ENCODE measurements at regions not wholly inside any gene's neighbourhood (a gene's known extent, or its start where the extent isn't known, plus 50 kb on each side); places are given as distances from the start of the nearest gene placed in this dataset.

DNA sequence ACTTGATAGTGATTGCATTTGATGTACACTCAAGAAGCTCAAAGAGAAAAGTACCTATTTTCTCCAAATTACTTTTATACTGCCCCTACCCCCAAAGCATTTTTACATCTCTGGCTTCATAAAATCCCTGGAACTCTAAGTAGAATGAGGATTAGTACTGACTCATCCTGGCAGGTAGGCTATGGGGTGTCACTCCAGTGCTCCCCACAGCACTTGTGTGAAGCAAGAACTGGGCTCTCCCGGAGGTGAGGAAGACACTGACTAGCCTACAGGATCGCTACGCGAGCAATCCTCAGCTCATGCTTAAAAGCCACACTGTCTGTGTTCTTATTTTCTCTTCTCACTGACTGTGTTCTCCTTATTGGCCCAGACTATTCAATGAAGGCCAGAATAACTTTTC is 90.4 kb upstream of the NDP start:
- no peaks in the 10 kb centered on the region for H3K36me3 ChIP-seq (ENCODE audit: control insufficient read depth, insufficient read depth, low read length)
- POLR2A ChIA-PET, result no interaction called here
- intact Hi-C loops (cut with micrococcal nuclease), result no loop called here
- WGBS (ENCODE audit: insufficient coverage, low coverage, missing lambda C conversion rate), result no CpG with 5 or more reads among the region's 4 CpGs
- FAIRE-seq, result no peak
- H3K9ac ChIP-seq (ENCODE audit: insufficient read depth in 1 of 2, low read depth in 2 of 2, low read length in 2 of 2), result no peak overlapping the region
- no peak overlapping the region for H3K27ac ChIP-seq (ENCODE audit: extremely low read depth, low read depth, low read length)
- BruUV-seq (replicated peaks), result no TSS peak
- H3K79me2 ChIP-seq (ENCODE audit: control insufficient read depth, insufficient read depth, low read length), result no peaks in the 10 kb centered on the region
- H4K20me1 ChIP-seq (replicated peaks; ENCODE audit: control insufficient read depth, insufficient read depth, low read length), result no peaks in the 10 kb centered on the region
- H3K9me1 ChIP-seq (ENCODE audit: control insufficient read depth, insufficient read depth, low read length), result no peaks in the 10 kb centered on the region
- no peak for DNase-seq (ENCODE audit: extremely low read depth in 1 of 4, low spot score in 3 of 4)
- CTCF ChIA-PET (ENCODE audit: low intra/inter-chr PET ratio), result no interaction called here
- H2AFZ ChIP-seq (ENCODE audit: low read depth, low read length), result no peak overlapping the region
- in situ Hi-C loops (cut with MboI), result no loop called here
- no peak for TF ChIP-seq MYBL2 (IDR thresholded peaks at IDR 0.05; ENCODE audit: low read depth)
- no peak for TF ChIP-seq MYBL2 (CRISPR knock-in tag; IDR thresholded peaks at IDR 0.05; ENCODE audit: borderline replicate concordance)
- no peak for TF ChIP-seq ZNF57 (CRISPR knock-in tag; IDR thresholded peaks at IDR 0.05)
- TF ChIP-seq, protein P1, sequence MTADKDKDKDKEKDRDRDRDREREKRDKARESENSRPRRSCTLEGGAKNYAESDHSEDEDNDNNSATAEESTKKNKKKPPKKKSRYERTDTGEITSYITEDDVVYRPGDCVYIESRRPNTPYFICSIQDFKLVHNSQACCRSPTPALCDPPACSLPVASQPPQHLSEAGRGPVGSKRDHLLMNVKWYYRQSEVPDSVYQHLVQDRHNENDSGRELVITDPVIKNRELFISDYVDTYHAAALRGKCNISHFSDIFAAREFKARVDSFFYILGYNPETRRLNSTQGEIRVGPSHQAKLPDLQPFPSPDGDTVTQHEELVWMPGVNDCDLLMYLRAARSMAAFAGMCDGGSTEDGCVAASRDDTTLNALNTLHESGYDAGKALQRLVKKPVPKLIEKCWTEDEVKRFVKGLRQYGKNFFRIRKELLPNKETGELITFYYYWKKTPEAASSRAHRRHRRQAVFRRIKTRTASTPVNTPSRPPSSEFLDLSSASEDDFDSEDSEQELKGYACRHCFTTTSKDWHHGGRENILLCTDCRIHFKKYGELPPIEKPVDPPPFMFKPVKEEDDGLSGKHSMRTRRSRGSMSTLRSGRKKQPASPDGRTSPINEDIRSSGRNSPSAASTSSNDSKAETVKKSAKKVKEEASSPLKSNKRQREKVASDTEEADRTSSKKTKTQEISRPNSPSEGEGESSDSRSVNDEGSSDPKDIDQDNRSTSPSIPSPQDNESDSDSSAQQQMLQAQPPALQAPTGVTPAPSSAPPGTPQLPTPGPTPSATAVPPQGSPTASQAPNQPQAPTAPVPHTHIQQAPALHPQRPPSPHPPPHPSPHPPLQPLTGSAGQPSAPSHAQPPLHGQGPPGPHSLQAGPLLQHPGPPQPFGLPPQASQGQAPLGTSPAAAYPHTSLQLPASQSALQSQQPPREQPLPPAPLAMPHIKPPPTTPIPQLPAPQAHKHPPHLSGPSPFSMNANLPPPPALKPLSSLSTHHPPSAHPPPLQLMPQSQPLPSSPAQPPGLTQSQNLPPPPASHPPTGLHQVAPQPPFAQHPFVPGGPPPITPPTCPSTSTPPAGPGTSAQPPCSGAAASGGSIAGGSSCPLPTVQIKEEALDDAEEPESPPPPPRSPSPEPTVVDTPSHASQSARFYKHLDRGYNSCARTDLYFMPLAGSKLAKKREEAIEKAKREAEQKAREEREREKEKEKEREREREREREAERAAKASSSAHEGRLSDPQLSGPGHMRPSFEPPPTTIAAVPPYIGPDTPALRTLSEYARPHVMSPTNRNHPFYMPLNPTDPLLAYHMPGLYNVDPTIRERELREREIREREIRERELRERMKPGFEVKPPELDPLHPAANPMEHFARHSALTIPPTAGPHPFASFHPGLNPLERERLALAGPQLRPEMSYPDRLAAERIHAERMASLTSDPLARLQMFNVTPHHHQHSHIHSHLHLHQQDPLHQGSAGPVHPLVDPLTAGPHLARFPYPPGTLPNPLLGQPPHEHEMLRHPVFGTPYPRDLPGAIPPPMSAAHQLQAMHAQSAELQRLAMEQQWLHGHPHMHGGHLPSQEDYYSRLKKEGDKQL (CRISPR knock-in tag; IDR thresholded peaks at IDR 0.05; ENCODE audit: borderline replicate concordance), result no peak
- no peak for TF ChIP-seq DMBX1 (CRISPR knock-in tag; IDR thresholded peaks at IDR 0.05; ENCODE audit: borderline replicate concordance)
- no peak for TF ChIP-seq HDAC1 (IDR thresholded peaks at IDR 0.05)
- TF ChIP-seq, protein P2, sequence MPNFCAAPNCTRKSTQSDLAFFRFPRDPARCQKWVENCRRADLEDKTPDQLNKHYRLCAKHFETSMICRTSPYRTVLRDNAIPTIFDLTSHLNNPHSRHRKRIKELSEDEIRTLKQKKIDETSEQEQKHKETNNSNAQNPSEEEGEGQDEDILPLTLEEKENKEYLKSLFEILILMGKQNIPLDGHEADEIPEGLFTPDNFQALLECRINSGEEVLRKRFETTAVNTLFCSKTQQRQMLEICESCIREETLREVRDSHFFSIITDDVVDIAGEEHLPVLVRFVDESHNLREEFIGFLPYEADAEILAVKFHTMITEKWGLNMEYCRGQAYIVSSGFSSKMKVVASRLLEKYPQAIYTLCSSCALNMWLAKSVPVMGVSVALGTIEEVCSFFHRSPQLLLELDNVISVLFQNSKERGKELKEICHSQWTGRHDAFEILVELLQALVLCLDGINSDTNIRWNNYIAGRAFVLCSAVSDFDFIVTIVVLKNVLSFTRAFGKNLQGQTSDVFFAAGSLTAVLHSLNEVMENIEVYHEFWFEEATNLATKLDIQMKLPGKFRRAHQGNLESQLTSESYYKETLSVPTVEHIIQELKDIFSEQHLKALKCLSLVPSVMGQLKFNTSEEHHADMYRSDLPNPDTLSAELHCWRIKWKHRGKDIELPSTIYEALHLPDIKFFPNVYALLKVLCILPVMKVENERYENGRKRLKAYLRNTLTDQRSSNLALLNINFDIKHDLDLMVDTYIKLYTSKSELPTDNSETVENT (CRISPR knock-in tag; IDR thresholded peaks at IDR 0.05), result no peak
- no peak for TF ChIP-seq BMI1 (IDR thresholded peaks at IDR 0.05; ENCODE audit: low read length)
- no peak for TF ChIP-seq ESRRA (IDR thresholded peaks at IDR 0.05; ENCODE audit: borderline replicate concordance, low read depth)
- TF ChIP-seq, protein P3, sequence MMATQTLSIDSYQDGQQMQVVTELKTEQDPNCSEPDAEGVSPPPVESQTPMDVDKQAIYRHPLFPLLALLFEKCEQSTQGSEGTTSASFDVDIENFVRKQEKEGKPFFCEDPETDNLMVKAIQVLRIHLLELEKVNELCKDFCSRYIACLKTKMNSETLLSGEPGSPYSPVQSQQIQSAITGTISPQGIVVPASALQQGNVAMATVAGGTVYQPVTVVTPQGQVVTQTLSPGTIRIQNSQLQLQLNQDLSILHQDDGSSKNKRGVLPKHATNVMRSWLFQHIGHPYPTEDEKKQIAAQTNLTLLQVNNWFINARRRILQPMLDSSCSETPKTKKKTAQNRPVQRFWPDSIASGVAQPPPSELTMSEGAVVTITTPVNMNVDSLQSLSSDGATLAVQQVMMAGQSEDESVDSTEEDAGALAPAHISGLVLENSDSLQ (IDR thresholded peaks at IDR 0.05), result no peak
- TF ChIP-seq SRSF1 (IDR thresholded peaks at IDR 0.05; ENCODE audit: low read depth, low read length), result no peak
- TF ChIP-seq, protein P4, sequence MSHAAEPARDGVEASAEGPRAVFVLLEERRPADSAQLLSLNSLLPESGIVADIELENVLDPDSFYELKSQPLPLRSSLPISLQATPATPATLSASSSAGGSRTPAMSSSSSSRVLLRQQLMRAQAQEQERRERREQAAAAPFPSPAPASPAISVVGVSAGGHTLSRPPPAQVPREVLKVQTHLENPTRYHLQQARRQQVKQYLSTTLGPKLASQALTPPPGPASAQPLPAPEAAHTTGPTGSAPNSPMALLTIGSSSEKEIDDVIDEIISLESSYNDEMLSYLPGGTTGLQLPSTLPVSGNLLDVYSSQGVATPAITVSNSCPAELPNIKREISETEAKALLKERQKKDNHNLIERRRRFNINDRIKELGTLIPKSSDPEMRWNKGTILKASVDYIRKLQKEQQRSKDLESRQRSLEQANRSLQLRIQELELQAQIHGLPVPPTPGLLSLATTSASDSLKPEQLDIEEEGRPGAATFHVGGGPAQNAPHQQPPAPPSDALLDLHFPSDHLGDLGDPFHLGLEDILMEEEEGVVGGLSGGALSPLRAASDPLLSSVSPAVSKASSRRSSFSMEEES (CRISPR knock-in tag; IDR thresholded peaks at IDR 0.05), result no peak
- TF ChIP-seq, protein P5, sequence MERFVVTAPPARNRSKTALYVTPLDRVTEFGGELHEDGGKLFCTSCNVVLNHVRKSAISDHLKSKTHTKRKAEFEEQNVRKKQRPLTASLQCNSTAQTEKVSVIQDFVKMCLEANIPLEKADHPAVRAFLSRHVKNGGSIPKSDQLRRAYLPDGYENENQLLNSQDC (CRISPR knock-in tag; IDR thresholded peaks at IDR 0.05), result no peak
- no peaks in the 10 kb centered on the region for H3K9me3 ChIP-seq (replicated peaks; ENCODE audit: control insufficient read depth, insufficient read depth, low read depth, low read length)
- no peak overlapping the region for H3K4me3 ChIP-seq
- H3K4me2 ChIP-seq (ENCODE audit: insufficient read depth, low read length), result no peak overlapping the region
- peaks cover 0 to 3% of the 10 kb centered on the region in 2 experiments; a peak in 1 of 5 replicates for H3K27me3 ChIP-seq (ENCODE audit: control insufficient read depth in 2 of 2, insufficient read depth in 2 of 2, low read length in 2 of 2)
- no peaks in the 10 kb centered on the region for H3K4me1 ChIP-seq (replicated peaks in 1 of 2; ENCODE audit: control insufficient read depth in 2 of 2, insufficient read depth in 2 of 2, low read length in 2 of 2)
- ATAC-seq, result no peak
